ENCODE measurements at regions not wholly inside any gene's neighbourhood (a gene's known extent, or its start where the extent isn't known, plus 50 kb on each side); places are given as distances from the start of the nearest gene placed in this dataset.

GRCh38 chr13:107832500-107833100 is 382.7 kb downstream of the LIG4 start:
- no peaks in the 10 kb centered on the region for H3K27me3 Mint-ChIP-seq (ENCODE audit: low read depth, unreplicated experiment)
- Histone ChIP-seq H3K27me3 (ENCODE audit: insufficient read depth, low read length) (no peaks in the 10 kb centered on the region), H3K36me3 (ENCODE audit: insufficient read depth, low read length) (no peaks in the 10 kb centered on the region), H3K9ac (ENCODE audit: low read length) (no peak overlapping the region), H4K20me1 (ENCODE audit: insufficient read depth, low read length) (no peaks in the 10 kb centered on the region), H3K4me2 (ENCODE audit: low read length) (no peak overlapping the region), H3K79me2 (ENCODE audit: insufficient read depth, low read length) (no peaks in the 10 kb centered on the region), H2AFZ (ENCODE audit: low read depth, low read length) (no peak overlapping the region), H3K27ac (ENCODE audit: low read depth, low read length) (no peak overlapping the region), H3K4me1 (ENCODE audit: insufficient read depth, low read length) (peaks cover 17% of the 10 kb centered on the region), H3K9me3 (ENCODE audit: insufficient read depth, low read depth, low read length) (no peaks in the 10 kb centered on the region), H3K4me3 (ENCODE audit: insufficient read depth, low read depth, low read length) (no peak overlapping the region)
- peaks cover 20% of the 10 kb centered on the region for H3K4me1 Mint-ChIP-seq (ENCODE audit: low read depth, unreplicated experiment)
- DNase-seq (ENCODE audit: low read depth): no peak
- TF ChIP-seq EZH2 (IDR thresholded peaks at IDR 0.05; ENCODE audit: insufficient read depth, low read length): no peak
- no peak for TF ChIP-seq CTCF (IDR thresholded peaks at IDR 0.05; ENCODE audit: insufficient read depth, low read depth, low read length)
- H3K36me3 Mint-ChIP-seq (ENCODE audit: low read depth, unreplicated experiment): no peaks in the 10 kb centered on the region
- FAIRE-seq: no peak
- H3K9me3 Mint-ChIP-seq (ENCODE audit: unreplicated experiment): no peaks in the 10 kb centered on the region
- no peak overlapping the region for H3K4me3 Mint-ChIP-seq (ENCODE audit: unreplicated experiment)
- no peak overlapping the region for H3K27ac Mint-ChIP-seq (ENCODE audit: unreplicated experiment)

- Mint-ChIP-seq H3K4me3 (ENCODE audit: unreplicated experiment) (no peak overlapping the region), H3K36me3 (ENCODE audit: low read depth, unreplicated experiment) (no peaks in the 10 kb centered on the region), H3K27me3 (ENCODE audit: low read depth, unreplicated experiment) (no peaks in the 10 kb centered on the region), H3K27ac (ENCODE audit: unreplicated experiment) (no peak overlapping the region), H3K9me3 (ENCODE audit: unreplicated experiment) (no peaks in the 10 kb centered on the region), H3K4me1 (ENCODE audit: low read depth, unreplicated experiment) (peaks cover 16% of the 10 kb centered on the region)
- H3K9me3 ChIP-seq (ENCODE audit: insufficient read depth, low read depth, low read length): no peaks in the 10 kb centered on the region
- H3K27ac ChIP-seq (ENCODE audit: low read depth, low read length): no peak overlapping the region
- H3K4me2 ChIP-seq (ENCODE audit: low read length): no peak overlapping the region
- H4K20me1 ChIP-seq (ENCODE audit: insufficient read depth, low read length): no peaks in the 10 kb centered on the region
- no peaks in the 10 kb centered on the region for H3K79me2 ChIP-seq (ENCODE audit: insufficient read depth, low read length)
- no peak for DNase-seq (ENCODE audit: low read depth)
- no peaks in the 10 kb centered on the region for H3K36me3 ChIP-seq (ENCODE audit: insufficient read depth, low read length)
- no peak for FAIRE-seq
- no peak overlapping the region for H2AFZ ChIP-seq (ENCODE audit: low read depth, low read length)
- peaks cover 13% of the 10 kb centered on the region for H3K4me1 ChIP-seq (ENCODE audit: insufficient read depth, low read length)
- no peak overlapping the region for H3K9ac ChIP-seq (ENCODE audit: low read length)
- H3K4me3 ChIP-seq (ENCODE audit: insufficient read depth, low read depth, low read length): no peak overlapping the region
- TF ChIP-seq EZH2 (IDR thresholded peaks at IDR 0.05; ENCODE audit: insufficient read depth, low read length): no peak
- no peak for TF ChIP-seq CTCF (IDR thresholded peaks at IDR 0.05; ENCODE audit: insufficient read depth, low read depth, low read length)
- no peaks in the 10 kb centered on the region for H3K27me3 ChIP-seq (ENCODE audit: insufficient read depth, low read length)
Measured at GRCh38 chr13:107830804-107831203, 384.5 kb downstream of the LIG4 start.

- no peak for TF ChIP-seq EZH2 (IDR thresholded peaks at IDR 0.05; ENCODE audit: insufficient read depth, low read length)
- TF ChIP-seq CTCF (IDR thresholded peaks at IDR 0.05; ENCODE audit: insufficient read depth, low read depth, low read length): no peak
- no peaks in the 10 kb centered on the region for H3K27me3 ChIP-seq (ENCODE audit: insufficient read depth, low read length)
- no peak overlapping the region for H2AFZ ChIP-seq (ENCODE audit: low read depth, low read length)
- H3K27me3 Mint-ChIP-seq (ENCODE audit: low read depth, unreplicated experiment): no peaks in the 10 kb centered on the region
- FAIRE-seq (no peak), DNase-seq (ENCODE audit: low read depth) (no peak)
- H3K4me1 ChIP-seq (ENCODE audit: insufficient read depth, low read length): no peaks in the 10 kb centered on the region
- peaks cover 2% of the 10 kb centered on the region for H3K9me3 Mint-ChIP-seq (ENCODE audit: unreplicated experiment)
- H3K27ac Mint-ChIP-seq (ENCODE audit: unreplicated experiment): no peak overlapping the region
- H4K20me1 ChIP-seq (ENCODE audit: insufficient read depth, low read length): no peaks in the 10 kb centered on the region
- no peaks in the 10 kb centered on the region for H3K9me3 ChIP-seq (ENCODE audit: insufficient read depth, low read depth, low read length)
- H3K4me2 ChIP-seq (ENCODE audit: low read length): no peak overlapping the region
- no peak overlapping the region for H3K9ac ChIP-seq (ENCODE audit: low read length)
- H3K36me3 ChIP-seq (ENCODE audit: insufficient read depth, low read length): no peaks in the 10 kb centered on the region
- no peaks in the 10 kb centered on the region for H3K36me3 Mint-ChIP-seq (ENCODE audit: low read depth, unreplicated experiment)
- no peak overlapping the region for H3K4me3 Mint-ChIP-seq (ENCODE audit: unreplicated experiment)
- no peaks in the 10 kb centered on the region for H3K4me1 Mint-ChIP-seq (ENCODE audit: low read depth, unreplicated experiment)
- H3K79me2 ChIP-seq (ENCODE audit: insufficient read depth, low read length): no peaks in the 10 kb centered on the region
- H3K27ac ChIP-seq (ENCODE audit: low read depth, low read length): no peak overlapping the region
- H3K4me3 ChIP-seq (ENCODE audit: insufficient read depth, low read depth, low read length): no peak overlapping the region
Measured at GRCh38 chr13:107827840-107828549, 387.3 kb downstream of the LIG4 start.

Measured in astrocyte (in vitro differentiated cells and primary cell).